Left colon (tissue), 2 donors: ENCODE measurements at regions not wholly inside any gene's neighbourhood (a gene's known extent, or its start where the extent isn't known, plus 50 kb on each side); places are given as distances from the start of the nearest gene placed in this dataset.
"Not testable (repeated sequence)": the region's sequence is repeated elsewhere in the genome, so short reads cannot be mapped to it uniquely, and the experiment has no call there.

ENCODE experiments used
- ATAC-seq: fragments of 200-7000 bp; cut with Tn5 transposase; one replicate; pipeline ENCODE4 v1.9.1; 2020; ENCODE audit warnings: mild to moderate bottlenecking, moderate library complexity
- DNase-seq, 2 donors: peaks; one replicate each; pipeline ENCODE4 v3.0.0-alpha.2; 2020
- intact Hi-C, 2 donors: fragments of 100-400 bp; cut with DNase I in 1 of 2; cut with micrococcal nuclease in 1 of 2; formaldehyde crosslinking; loops; one replicate each; pipeline versions ENCODE4 v1.11.2 to v1.14.0; 2022; cut with DNase I, micrococcal nuclease
- donor health status: DM: no; HTN: no; CAD: no.
- donor health status: DM: yes; HTN: yes; CAD: no.

DNA sequence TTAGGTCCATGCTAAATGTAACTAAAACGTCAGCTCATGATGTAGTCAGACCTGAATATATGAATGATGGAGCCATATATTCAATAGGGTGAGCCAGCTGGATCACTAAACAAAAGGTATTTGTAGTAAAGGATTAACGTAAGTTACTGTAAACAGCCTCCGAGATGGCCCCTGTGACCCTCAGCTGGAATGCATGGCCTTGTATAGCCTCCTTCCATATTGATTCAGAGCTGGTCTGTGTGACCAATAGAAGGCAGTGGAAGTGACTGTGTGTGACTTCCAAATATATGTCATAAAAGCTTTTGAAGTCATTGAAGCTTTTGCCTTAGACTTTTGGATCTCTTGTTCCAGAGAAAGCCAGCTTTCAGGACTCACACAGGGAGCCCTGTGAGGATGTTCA is 154.4 kb upstream of the CHD1 start:
- no peak for ATAC-seq
- intact Hi-C loops, result no loop called here
- DNase-seq, result no peak

- intact Hi-C loops, result no loop called here
- no peak for ATAC-seq
- no peak for DNase-seq
These were observed 152.9 kb upstream of the CHD1 start for GRCh38 chr5:99081711-99082110.

DNA sequence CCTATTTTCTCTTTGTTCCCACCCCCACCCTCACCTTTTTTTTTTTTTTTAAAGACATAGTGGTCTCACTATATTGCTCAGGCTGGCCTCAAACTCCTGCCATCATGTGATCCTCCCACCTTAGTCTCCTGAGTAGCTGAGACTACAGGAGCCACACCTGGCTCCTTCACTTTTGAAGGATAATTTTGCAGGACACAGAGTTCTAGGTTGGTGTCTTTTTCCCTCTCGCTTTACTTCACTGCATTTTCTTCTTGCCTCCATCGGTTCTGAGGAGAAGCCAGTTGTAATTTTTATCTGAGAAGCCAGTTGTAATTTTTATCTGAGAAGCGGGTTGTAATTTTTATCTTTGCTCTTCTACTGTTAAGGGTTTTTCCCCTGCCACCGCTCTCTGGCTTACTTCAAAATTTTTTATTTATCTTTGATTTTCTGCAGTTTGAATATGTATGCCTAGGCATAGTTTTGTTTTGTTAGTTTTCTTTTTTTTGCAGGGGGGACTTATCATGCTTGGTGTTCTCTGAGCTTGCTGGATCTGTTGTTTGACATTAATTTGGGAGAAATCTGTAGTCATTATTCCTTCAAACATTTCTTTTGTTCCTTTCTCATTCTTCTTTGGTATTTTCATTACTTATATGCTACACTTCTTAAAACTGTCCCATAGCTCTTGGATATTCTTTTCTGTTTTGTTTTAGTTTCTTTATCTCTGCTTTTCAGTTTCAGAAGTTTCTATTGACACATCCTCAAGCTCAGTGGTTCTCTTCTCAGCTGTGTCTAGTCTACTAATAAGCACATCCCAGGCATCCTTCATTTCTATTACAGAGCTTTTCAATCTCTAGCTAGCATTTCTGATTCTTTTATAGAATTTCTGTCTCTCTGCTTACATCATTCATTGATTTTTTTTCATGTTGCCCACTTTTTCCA is 148.2 kb upstream of the CHD1 start:
- ATAC-seq (no peak), DNase-seq (no peak)
- intact Hi-C loops, result no loop called here

DNA sequence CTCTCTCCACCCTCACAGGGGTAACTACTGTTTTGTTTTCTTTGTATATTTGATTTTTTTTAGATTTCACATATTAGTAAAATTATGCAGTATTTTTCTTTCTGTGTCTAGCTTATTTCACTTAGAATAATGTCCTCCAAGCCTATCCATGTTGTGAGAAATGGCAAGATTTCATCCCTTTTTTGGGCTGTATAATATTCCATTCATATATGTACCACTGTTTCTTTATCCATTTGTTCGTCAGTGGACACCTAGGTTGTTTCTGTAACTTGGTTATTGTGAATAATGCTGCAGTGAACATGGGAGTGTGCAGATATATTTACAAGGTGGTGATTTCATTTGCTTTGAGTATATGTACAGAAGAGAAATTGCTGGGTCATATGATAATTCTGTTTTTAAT is 144.0 kb upstream of the CHD1 start:
- DNase-seq (no peak), ATAC-seq (no peak)
- intact Hi-C loops, result no loop called here

- DNase-seq (no peak), ATAC-seq (no peak)
- intact Hi-C loops, result no loop called here
These were observed 142.0 kb upstream of the CHD1 start for GRCh38 chr5:99070822-99071221.

DNA sequence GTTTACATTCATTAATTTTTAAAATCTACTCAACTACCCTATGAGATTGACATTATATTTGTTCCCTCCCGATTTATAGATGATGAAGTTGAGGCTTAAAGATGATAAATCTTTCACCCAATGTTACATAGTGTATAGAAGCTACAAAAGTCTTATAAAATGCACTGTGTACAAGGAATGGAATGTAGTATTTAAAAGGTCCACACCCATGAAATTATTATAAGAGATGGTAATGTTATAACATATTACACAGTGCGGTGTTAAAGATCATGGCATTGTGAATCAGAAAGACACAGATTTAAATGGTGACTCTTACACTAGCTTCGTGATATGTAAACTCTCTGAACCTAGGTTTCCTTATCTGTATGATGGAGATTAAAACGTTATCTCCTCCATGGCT is 141.6 kb upstream of the CHD1 start:
- intact Hi-C loops, result no loop called here
- ATAC-seq (no peak), DNase-seq (no peak)

GRCh38 chr5:99068944-99069650 is 140.3 kb upstream of the CHD1 start:
- ATAC-seq, result no peak
- intact Hi-C loops, result no loop called here
- no peak for DNase-seq

DNA sequence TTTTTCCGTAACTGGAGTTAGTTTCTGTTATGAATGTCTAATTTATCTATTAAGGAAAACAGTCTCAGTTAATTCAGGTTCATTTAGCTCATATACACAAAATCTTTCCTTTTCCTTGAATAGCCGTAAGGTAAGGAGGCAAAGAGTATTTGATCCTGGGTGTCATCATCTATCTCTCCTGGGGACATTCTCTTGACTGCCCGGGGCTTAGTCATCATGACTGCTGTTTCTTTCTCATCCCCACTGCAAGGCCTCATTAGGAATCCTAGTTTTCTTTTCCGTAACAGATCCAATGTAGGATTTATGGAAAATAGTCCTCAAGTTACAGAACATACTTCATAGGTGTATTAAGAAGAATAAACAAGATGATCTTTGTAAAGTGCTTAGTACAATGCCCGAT is 134.9 kb upstream of the CHD1 start:
- no peak for ATAC-seq
- intact Hi-C loops, result no loop called here
- no peak for DNase-seq

DNA sequence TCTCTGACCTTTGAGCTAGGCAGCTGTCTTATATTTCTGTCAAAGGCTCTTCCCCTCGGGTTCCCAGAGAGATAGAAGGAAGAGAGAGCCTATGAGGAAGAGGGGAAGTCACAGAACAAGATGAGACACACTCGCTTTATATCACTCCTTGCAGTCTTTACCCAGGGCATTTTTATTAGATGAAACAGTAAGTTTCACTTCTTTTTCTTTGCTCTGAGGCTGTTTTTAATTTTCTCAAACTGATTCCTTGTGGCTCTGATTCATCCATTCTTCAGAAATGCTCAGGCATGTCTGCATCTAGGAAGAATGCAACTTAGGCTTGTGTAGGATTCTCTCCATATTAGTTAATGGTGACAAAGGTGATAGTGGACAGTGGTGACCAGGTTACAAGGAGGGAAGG is 132.9 kb upstream of the CHD1 start:
- intact Hi-C loops, result no loop called here
- DNase-seq (no peak), ATAC-seq (peak; percentile 44)

GRCh38 chr5:99061299-99061698 is 132.5 kb upstream of the CHD1 start:
- peak; percentile 25 for ATAC-seq
- intact Hi-C loops, result no loop called here

DNA sequence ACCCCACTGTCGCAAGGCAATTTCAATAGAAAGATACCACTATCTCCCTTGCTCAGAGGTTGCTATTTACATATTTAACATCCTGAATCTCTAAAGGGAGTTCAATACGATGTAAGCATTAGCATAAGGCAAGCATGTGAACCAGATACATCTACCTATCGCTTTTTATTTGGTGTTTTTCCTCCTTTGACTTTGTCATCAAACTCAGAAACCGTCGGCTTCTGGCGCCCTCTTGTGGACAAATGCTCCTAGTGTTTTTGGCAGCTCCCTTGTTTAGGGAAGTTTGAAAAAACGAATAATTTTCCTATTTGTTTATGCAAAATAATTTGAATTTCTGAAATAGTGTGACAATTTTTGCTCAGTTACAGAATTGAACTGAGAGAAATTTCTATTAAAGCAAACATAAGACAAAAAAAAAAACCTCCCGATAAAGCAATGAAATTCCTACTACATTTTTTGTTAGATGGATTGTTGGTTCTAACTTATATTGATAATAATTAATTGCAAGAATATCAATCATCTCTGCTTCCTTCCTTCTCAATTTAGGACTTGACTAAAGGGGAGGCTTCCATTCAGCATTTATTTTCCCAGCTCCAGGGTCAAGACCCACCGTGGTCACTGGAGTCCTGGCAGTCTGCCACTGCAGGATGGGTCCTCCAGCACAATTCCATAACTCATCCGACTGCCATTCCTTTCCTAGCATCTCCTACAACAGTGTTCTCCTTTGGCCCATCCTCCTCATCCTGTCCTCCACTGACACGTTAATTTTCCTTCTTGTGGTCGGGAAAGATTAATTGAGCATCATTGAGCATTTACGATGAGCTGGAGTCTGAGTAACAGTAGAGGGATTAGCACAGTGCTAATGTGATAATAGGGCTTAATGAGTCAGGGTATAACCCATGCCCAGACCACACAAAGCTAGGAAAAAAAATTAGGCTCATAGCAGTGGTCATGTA is 131.8 kb upstream of the CHD1 start:
- intact Hi-C loops, result no loop called here
- DNase-seq, result peak; percentile 62 to 91

More at GRCh38 chr5:99061299-99061698, 132.5 kb upstream of the CHD1 start:
- no peak for DNase-seq

GRCh38 chr5:99059685-99060084 is 130.9 kb upstream of the CHD1 start:
- intact Hi-C loops, result no loop called here

More for the DNA sequence above, 131.8 kb upstream of the CHD1 start:
- peak; percentile 72 for ATAC-seq

DNA sequence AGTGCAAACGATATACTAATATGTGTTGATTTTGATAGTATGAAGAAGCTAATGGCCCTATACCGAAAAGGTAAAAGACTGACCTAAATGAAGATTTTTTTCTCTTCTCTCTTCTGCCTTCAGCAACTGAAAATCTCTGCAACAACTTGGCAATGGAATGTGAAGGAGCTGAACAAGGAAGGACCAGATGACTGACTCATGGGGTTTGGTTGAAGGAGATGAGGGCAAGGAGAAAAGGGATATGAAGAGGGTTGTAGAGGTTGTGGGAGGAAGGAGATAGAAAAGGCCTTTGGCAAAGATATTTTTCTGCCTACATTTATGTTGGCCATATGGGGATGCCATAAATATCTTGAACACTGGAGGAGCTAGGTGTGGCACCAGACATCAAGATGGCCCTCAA is 129.7 kb upstream of the CHD1 start:
- ATAC-seq, result no peak
- no peak for DNase-seq
- intact Hi-C loops, result no loop called here

More at GRCh38 chr5:99059685-99060084, 130.9 kb upstream of the CHD1 start:
- DNase-seq (no peak), ATAC-seq (no peak)

DNA sequence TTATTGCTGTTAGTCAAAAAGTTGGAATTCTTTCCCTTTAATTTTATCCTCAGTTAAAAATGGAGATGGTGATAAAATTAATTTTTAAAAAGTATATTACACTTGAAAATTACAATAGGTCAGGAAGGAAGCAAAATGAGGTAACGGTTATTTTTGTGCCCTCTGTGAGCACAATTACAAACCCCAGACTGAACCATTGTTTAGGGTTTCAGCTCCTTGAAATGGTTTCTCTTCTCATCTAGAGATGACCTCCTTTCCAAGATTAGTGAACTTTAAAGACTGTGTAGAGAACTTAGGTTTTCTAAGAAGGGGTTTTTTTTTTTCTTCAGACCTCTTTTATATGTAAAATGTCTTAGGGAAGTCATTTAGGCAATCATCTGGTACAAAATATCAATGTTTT is 126.2 kb upstream of the CHD1 start:
- DNase-seq (no peak), ATAC-seq (no peak)
- intact Hi-C loops, result no loop called here

- ATAC-seq (no peak), DNase-seq (no peak)
- intact Hi-C loops, result no loop called here
These were observed 117.1 kb upstream of the CHD1 start for GRCh38 chr5:99045871-99046270.

DNA sequence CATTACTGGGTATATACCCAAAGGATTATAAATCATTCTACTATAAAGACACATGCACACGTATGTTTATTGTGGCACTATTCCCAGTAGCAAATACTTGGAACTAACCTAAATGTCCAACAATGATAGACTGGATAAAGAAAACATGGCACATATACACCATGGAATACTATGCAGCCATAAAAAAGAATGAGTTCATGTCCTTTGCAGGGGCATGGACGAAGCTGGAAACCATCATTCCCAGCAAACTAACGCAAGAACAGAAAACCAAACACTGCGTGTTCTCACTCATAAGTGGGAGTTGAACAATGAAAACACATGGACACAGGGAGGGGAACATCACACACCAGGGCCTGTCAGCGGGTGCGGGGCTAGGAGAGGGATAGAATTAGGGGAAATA is 114.5 kb upstream of the CHD1 start:
- intact Hi-C loops, ATAC-seq, DNase-seq: not testable (repeated sequence)

GRCh38 chr5:99037668-99038067 is 108.9 kb upstream of the CHD1 start:
- intact Hi-C loops, result no loop called here
- peak; percentile 30 for ATAC-seq
- peak; percentile 71 to 73 for DNase-seq

DNA sequence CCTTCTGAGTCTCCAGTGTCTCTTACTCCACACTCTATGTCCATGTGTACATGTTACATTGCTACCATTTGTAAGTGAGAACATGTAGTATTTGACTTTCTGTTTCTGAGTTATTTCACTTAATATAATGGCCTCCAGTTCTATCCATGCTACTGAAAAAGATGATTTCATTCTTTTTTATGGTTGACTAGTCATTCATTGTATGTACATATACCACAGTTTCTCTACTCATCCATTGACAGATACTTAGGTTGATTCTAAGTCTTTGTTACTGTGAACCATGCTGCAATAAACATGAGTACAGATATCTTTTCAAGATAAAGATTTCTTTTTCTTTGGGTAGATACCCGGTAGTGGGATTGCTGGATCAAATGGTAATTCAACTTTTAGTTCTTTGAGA is 107.1 kb upstream of the CHD1 start:
- intact Hi-C loops, result no loop called here
- no peak for DNase-seq
- no peak for ATAC-seq

- intact Hi-C loops, result loop anchor here in 1 of 2 donors (5.0 kb wide), 1 partner anchor 127 kb away; no protein-coding TSS in a partner anchor
- peak; percentile 79 for ATAC-seq
- peak; percentile 44 to 78 for DNase-seq
These were observed 105.5 kb upstream of the CHD1 start for GRCh38 chr5:99034336-99034735.
